ENCODE measurements at regions not wholly inside any gene's neighbourhood (a gene's known extent, or its start where the extent isn't known, plus 50 kb on each side); places are given as distances from the start of the nearest gene placed in this dataset.

DNA sequence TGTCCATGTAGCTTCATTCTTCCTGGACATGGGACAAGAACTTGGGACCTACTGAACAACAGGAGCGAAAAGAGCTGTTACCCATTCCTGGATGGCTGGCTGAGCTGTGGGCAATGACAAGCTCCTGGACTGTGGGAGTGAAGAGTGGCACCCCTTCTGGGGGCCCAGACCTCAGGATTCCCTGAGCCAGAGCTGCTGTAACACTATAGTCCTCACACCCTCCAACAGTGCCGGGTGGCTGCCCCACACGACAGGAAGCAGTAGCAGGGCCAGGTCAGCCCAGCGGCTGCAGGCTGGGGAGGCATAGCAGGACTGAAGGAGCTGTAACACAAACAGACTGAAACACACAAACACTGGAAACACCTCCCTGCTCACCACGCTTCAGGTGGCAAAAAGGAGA is 169.7 kb upstream of the IRX2 start:
- in situ Hi-C loops (cut with MboI; ENCODE audit: low pct_ligation_motif_present in 1 of 4, low pct_unique_long_range_greater_than_20kb in 1 of 4, low sequenced_read_pairs in 3 of 4): no loop called here
- TF ChIP-seq, protein P1, sequence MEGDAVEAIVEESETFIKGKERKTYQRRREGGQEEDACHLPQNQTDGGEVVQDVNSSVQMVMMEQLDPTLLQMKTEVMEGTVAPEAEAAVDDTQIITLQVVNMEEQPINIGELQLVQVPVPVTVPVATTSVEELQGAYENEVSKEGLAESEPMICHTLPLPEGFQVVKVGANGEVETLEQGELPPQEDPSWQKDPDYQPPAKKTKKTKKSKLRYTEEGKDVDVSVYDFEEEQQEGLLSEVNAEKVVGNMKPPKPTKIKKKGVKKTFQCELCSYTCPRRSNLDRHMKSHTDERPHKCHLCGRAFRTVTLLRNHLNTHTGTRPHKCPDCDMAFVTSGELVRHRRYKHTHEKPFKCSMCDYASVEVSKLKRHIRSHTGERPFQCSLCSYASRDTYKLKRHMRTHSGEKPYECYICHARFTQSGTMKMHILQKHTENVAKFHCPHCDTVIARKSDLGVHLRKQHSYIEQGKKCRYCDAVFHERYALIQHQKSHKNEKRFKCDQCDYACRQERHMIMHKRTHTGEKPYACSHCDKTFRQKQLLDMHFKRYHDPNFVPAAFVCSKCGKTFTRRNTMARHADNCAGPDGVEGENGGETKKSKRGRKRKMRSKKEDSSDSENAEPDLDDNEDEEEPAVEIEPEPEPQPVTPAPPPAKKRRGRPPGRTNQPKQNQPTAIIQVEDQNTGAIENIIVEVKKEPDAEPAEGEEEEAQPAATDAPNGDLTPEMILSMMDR (IDR thresholded peaks at IDR 0.05): no peak
- TF ChIP-seq POLR2A (IDR thresholded peaks at IDR 0.05) (no peak), POLR2AphosphoS5 (IDR thresholded peaks at IDR 0.05) (no peak), EP300 (IDR thresholded peaks at IDR 0.05; ENCODE audit: low read depth) (no peak)
- H3K27ac ChIP-seq: no peak overlapping the region
- intact Hi-C loops (cut with DNase I; ENCODE audit: low total_unique reads): no loop called here
- H3K36me3 ChIP-seq: no peaks in the 10 kb centered on the region
- 67 to 85% methylated on average over 1 to 5 of the region's 5 CpGs for WGBS, 2 donors (ENCODE audit: low coverage in 1 of 2)
- H3K9me3 ChIP-seq: no peaks in the 10 kb centered on the region
- H3K4me1 ChIP-seq: no peaks in the 10 kb centered on the region
- H3K27me3 ChIP-seq: no peaks in the 10 kb centered on the region
- H3K4me3 ChIP-seq: no peak overlapping the region
- no peak for DNase-seq

DNA sequence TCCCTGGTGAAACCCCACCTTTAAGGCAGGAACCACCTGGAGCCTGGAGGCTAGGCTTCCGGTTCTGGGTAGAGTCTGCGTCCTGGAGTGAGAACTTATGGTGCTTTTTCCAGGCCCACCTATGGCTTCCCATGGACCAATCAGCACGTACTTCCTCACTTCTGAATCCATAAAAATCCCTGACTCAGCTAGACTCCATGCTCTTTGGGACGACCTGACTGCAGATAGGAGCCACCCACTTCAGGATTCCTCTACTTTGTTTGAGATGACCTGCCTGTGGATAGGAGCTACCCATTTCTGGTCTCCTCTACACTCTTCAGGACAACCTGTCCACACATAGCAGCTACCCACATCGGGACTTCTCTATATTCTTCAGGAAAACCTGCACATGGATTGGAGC is 168.8 kb upstream of the IRX2 start:
- Histone ChIP-seq H3K4me1 (no peaks in the 10 kb centered on the region), H3K9me3 (no peaks in the 10 kb centered on the region), H3K4me3 (no peak overlapping the region), H3K27ac (no peak overlapping the region), H3K27me3 (no peaks in the 10 kb centered on the region), H3K36me3 (no peaks in the 10 kb centered on the region)
- TF ChIP-seq, protein P1 (IDR thresholded peaks at IDR 0.05): no peak
- intact Hi-C loops (cut with DNase I; ENCODE audit: low total_unique reads): no loop called here
- no peak for DNase-seq
- 71 to 87% methylated on average over 4 to 5 of the region's 5 CpGs for WGBS, 2 donors (ENCODE audit: low coverage in 1 of 2)
- in situ Hi-C loops (cut with MboI; ENCODE audit: low pct_ligation_motif_present in 1 of 4, low pct_unique_long_range_greater_than_20kb in 1 of 4, low sequenced_read_pairs in 3 of 4): no loop called here

DNA sequence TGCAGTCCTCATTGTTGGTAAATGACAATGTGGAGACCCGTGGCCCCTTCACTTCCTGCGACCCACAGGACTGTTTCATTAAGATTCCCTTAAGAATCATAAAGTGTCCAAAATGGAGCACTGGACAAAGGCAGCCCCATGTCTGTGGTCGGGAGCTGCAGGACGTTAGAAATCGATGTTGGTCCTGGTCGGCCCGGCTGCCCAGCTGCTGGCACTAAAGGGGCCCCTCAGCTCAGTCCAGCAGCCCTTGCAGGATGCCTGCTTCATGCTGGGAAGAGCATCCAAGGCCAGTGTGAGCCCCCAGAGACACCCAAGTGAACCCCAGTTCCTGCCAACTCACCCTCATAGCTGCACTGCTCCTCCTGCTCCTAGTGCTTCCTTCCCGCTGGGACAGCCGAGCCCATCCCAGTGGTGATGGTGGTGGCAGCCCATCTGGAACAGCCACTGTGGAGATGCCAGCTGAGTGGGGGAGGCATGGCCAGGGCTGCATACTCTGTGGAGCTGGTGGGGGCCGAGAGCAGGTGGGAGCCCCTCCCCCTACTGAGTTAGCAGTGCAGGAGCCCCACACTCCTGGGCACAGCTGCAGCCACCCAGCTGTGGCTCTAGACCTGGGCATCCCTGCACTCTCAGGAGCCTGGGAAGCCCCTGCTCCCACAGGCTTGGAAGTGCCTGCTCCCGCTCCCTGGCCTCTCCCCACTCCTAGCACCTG is 168.0 kb upstream of the IRX2 start:
- 85 to 89% methylated on average over 4 to 11 of the region's 11 CpGs for WGBS, 2 donors (ENCODE audit: low coverage in 1 of 2)
- Histone ChIP-seq H3K9me3 (no peaks in the 10 kb centered on the region), H3K36me3 (no peaks in the 10 kb centered on the region), H3K4me1 (no peaks in the 10 kb centered on the region), H3K27me3 (no peaks in the 10 kb centered on the region), H3K27ac (no peak overlapping the region), H3K4me3 (no peak overlapping the region)
- no peak for DNase-seq
- intact Hi-C loops (cut with DNase I; ENCODE audit: low total_unique reads): no loop called here
- in situ Hi-C loops (cut with MboI; ENCODE audit: low pct_ligation_motif_present in 1 of 4, low pct_unique_long_range_greater_than_20kb in 1 of 4, low sequenced_read_pairs in 3 of 4): no loop called here
- no peak for TF ChIP-seq EP300 (IDR thresholded peaks at IDR 0.05; ENCODE audit: low read depth)
- TF ChIP-seq, protein P1 (IDR thresholded peaks at IDR 0.05): no peak
- TF ChIP-seq POLR2A (IDR thresholded peaks at IDR 0.05): no peak
- TF ChIP-seq POLR2AphosphoS5 (IDR thresholded peaks at IDR 0.05): no peak

DNA sequence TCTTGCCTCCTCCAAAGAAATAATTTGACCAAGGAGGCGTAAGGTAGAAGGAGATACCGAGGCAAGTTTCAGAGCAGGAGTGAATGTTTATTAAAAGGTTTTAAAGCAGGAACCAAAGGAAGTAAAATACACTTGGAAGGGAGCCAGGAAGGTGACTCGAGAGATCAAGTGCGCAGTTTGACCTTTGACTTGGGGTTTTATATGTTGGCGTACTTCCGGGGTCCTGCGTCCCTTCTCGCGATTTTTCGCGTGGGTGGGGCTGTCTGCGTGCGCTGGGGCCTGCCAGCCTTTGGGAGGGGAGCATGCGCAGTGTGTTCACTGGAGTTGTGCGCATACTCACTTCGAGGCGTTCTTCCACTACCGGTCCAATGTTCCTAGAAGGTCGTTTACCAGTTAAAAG is 166.0 kb upstream of the IRX2 start:
- Histone ChIP-seq H3K4me1 (no peaks in the 10 kb centered on the region), H3K9me3 (no peaks in the 10 kb centered on the region), H3K4me3 (no peak overlapping the region), H3K27ac (no peak overlapping the region), H3K27me3 (no peaks in the 10 kb centered on the region), H3K36me3 (no peaks in the 10 kb centered on the region)
- WGBS, 2 donors (ENCODE audit: low coverage in 1 of 2): 77 to 89% methylated on average over 9 to 19 of the region's 19 CpGs
- DNase-seq: no peak
- in situ Hi-C loops (cut with MboI; ENCODE audit: low pct_ligation_motif_present in 1 of 4, low pct_unique_long_range_greater_than_20kb in 1 of 4, low sequenced_read_pairs in 3 of 4): no loop called here
- intact Hi-C loops (cut with DNase I; ENCODE audit: low total_unique reads): no loop called here
- TF ChIP-seq EP300 (IDR thresholded peaks at IDR 0.05; ENCODE audit: low read depth): no peak

DNA sequence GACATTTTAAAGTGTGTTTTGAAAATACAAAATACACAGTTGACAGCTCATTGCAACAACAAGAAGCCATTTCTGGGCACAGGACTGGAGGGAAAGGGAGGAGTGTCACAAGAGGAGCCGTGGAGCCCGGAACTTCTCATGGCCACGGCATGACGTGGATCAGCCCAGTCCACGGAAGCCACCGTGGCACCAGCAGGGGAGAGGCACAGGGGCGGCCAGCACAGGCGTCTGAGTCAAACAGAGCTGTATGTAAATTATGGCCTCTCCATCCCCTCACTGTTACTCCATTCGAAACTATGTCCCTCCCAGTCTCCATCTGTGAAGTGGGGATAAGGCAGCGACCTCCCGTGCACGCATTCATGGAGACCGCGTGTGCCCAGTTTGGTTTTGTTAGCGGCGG is 165.6 kb upstream of the IRX2 start:
- no peaks in the 10 kb centered on the region for H3K4me1 ChIP-seq
- 82 to 90% methylated on average over 8 to 16 of the region's 16 CpGs for WGBS, 2 donors (ENCODE audit: low coverage in 1 of 2)
- no peaks in the 10 kb centered on the region for H3K27me3 ChIP-seq
- in situ Hi-C loops (cut with MboI; ENCODE audit: low pct_ligation_motif_present in 1 of 4, low pct_unique_long_range_greater_than_20kb in 1 of 4, low sequenced_read_pairs in 3 of 4): no loop called here
- H3K4me3 ChIP-seq: no peak overlapping the region
- H3K27ac ChIP-seq: no peak overlapping the region
- no peaks in the 10 kb centered on the region for H3K9me3 ChIP-seq
- intact Hi-C loops (cut with DNase I; ENCODE audit: low total_unique reads): no loop called here
- DNase-seq: no peak
- TF ChIP-seq, protein P1 (IDR thresholded peaks at IDR 0.05): no peak
- TF ChIP-seq EP300 (IDR thresholded peaks at IDR 0.05; ENCODE audit: low read depth) (no peak), POLR2A (IDR thresholded peaks at IDR 0.05) (no peak), POLR2AphosphoS5 (IDR thresholded peaks at IDR 0.05) (no peak)
- H3K36me3 ChIP-seq: no peaks in the 10 kb centered on the region

All from transverse colon (tissue), 4 donors.